Heart left ventricle (tissue), 16 donors: ENCODE measurements at regions not wholly inside any gene's neighbourhood (a gene's known extent, or its start where the extent isn't known, plus 50 kb on each side); places are given as distances from the start of the nearest gene placed in this dataset.

Source experiments
- ATAC-seq, 4 donors: fragments of 200-7000 bp; cut with Tn5 transposase; one replicate each; pipeline ENCODE4 v1.9.1; 2020 to 2022; ENCODE audit warnings: moderate library complexity in 4 of 4, mild to moderate bottlenecking in 3 of 4, moderate number of reproducible peaks in 1 of 4
- DNase-seq, 5 donors: peaks; one replicate each; pipeline ENCODE4 v3.0.0-alpha.2; 2020
- H3K27ac ChIP-seq, 12 donors: fragments of 200-600 bp; sonication (generic) in 4 of 12; one replicate each; pipeline versions ENCODE4 v1.5.0 to v1.8.0; 2016 to 2022; ENCODE audit warnings: mild to moderate bottlenecking in 2 of 12
- H3K27me3 ChIP-seq, 9 donors: fragments of 200-600 bp; sonication (generic) in 2 of 9; one replicate each; pipeline versions ENCODE4 v1.5.1 to v1.8.0; 2016 to 2022; ENCODE audit warnings: mild to moderate bottlenecking in 3 of 9
- H3K36me3 ChIP-seq, 9 donors: fragments of 200-600 bp; sonication (generic) in 2 of 9; one replicate each; pipeline versions ENCODE4 v1.5.0 to v1.8.0; 2018 to 2022; ENCODE audit warnings: mild to moderate bottlenecking in 2 of 9
- H3K4me1 ChIP-seq, 12 donors: fragments of 200-600 bp; sonication (generic) in 4 of 12; one replicate each; pipeline versions ENCODE4 v1.5.0 to v1.8.0; 2016 to 2022; ENCODE audit warnings: mild to moderate bottlenecking in 3 of 12
- H3K4me3 ChIP-seq, 12 donors: fragments of 200-600 bp; sonication (generic) in 4 of 12; one replicate each; pipeline versions ENCODE4 v1.5.0 to v1.8.0; 2017 to 2022; ENCODE audit warnings: mild to moderate bottlenecking in 9 of 12, moderate library complexity in 4 of 12
- H3K9me3 ChIP-seq, 12 donors: fragments of 200-600 bp; sonication (generic) in 4 of 12; one replicate each; pipeline versions ENCODE4 v1.5.0 to v1.8.0; 2016 to 2022; ENCODE audit warnings: mild to moderate bottlenecking in 1 of 12
- POLR2A ChIP-seq, 2 donors: fragments of 450-650 bp; IDR thresholded peaks; one replicate each; pipeline ENCODE4 v1.6.1; 2017; ENCODE audit warnings: antibody characterized with exemption in 2 of 2, mild to moderate bottlenecking in 2 of 2, moderate library complexity in 2 of 2
- WGBS, 4 donors: extraction: QIAGEN DNeasy Blood & Tissue Kit in 2 of 4; methylation state at CpG; one replicate each; pipeline versions ENCODE4 v1.1.5 to v1.1.7; 2013 to 2018; 5-methylcytosine and 5-hydroxymethylcytosine counted together
- intact Hi-C, 10 donors: fragments of 100-400 bp; cut with DNase I; formaldehyde crosslinking; loops; one replicate each; pipeline versions ENCODE4 v1.11.1 to v1.14.2; 2022
- TF ChIP-seq, protein P1 (sequence below), 12 donors: fragments of 200-600 bp; sonication (generic) in 4 of 12; IDR thresholded peaks; one replicate each; pipeline versions ENCODE4 v1.5.0 to v1.8.0; 2018 to 2022; ENCODE audit warnings: antibody characterized with exemption in 12 of 12, mild to moderate bottlenecking in 5 of 12
- donor health status: ischemic (EF 13 %, LVEDD 7.1; RV severe dilation, severe dysfunction).
- donor health status: healthy with polysubstance abuse.
- donor health status: DM: no; HTN: yes; CAD: no.
- donor health status: DM: no; HTN: no; CAD: no.
- donor health status: ischemic (EF 25% LVEDD 6.9; RV normal size, moderate dysfunction).
- donor health status: ischemic (EF 25% LVEDD 5.7; RV mildly dilated, moderate dysfunction).
- donor health status: healthy.
- donor health status: DM: yes; HTN: yes; CAD: no.
- donor health status: ischemic (EF 35%, LVEDD 5.7; RV mildly dilated, moderate dysfunction).
- donor health status: nonischemic (EF 11% LVEDD 7.7; RV severe dilation, severe dysfunction).
- donor health status: DM: yes; HTN: yes; CAD: no.
- donor health status: PGD.
- donor health status: ischemic (EF 29% LVEDD 5.4; RV normal size, mild dysfunction).
- donor health status: nonischemic (EF 23%, LVEDD 6.1; RV moderate dilation, normal function).

DNA sequence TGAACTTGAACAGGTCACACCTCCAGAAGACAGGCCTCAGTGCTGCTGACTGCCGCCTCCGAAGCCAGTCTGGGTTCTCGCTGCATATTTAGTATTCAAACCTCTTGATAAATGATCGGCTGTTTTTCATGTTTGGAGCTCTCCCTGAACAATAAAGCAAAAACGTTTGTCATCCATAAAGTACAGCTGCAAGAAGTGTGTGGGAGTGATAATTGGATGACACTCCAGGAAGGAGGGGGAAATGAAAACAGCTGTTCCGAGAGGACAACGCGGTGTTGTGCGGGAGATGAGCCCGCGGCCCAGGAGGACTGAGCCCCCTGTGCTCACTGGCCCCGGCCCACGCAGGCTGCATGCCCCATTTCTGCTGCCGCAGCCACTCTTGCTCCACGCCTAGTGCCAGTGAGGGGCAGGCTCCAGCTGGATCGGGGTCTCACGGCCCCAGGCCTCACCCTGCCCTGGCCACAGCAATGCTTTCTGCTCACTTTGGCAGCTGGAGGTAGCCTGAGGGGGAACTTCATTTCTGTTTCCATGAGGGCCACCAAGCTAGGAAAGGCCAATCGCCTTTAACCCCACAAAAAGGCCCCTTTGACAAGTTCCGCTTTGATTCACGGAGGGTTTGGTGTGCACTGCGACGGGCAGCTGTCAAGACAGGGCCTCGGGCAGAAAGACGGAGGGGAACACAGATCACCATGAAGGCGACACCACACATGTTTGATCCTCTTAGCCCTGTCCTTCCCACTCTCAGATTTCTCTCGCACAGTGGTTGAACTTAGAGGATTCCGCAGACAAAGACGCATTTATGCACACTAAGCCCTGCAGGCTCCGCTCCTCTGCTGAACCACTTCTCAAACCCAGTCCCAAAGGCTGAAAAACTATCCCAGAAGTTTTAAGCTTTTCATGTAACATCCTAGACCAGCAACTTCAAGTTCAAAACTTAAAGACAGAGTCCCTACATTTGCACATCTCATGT lies 537.6 kb downstream of the EFNB2 start:
- Histone ChIP-seq H3K27ac (no peak overlapping the region), H3K4me1 (no peaks in the 10 kb centered on the region), H3K4me3 (no peak overlapping the region), H3K36me3 (no peaks in the 10 kb centered on the region), H3K27me3 (no peaks in the 10 kb centered on the region), H3K9me3 (peaks cover 0 to 8% (median 0%) of the 10 kb centered on the region in 12 donors)
- TF ChIP-seq, protein P1, sequence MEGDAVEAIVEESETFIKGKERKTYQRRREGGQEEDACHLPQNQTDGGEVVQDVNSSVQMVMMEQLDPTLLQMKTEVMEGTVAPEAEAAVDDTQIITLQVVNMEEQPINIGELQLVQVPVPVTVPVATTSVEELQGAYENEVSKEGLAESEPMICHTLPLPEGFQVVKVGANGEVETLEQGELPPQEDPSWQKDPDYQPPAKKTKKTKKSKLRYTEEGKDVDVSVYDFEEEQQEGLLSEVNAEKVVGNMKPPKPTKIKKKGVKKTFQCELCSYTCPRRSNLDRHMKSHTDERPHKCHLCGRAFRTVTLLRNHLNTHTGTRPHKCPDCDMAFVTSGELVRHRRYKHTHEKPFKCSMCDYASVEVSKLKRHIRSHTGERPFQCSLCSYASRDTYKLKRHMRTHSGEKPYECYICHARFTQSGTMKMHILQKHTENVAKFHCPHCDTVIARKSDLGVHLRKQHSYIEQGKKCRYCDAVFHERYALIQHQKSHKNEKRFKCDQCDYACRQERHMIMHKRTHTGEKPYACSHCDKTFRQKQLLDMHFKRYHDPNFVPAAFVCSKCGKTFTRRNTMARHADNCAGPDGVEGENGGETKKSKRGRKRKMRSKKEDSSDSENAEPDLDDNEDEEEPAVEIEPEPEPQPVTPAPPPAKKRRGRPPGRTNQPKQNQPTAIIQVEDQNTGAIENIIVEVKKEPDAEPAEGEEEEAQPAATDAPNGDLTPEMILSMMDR (IDR thresholded peaks at IDR 0.05): no peak
- no peak for TF ChIP-seq POLR2A (IDR thresholded peaks at IDR 0.05)
- ATAC-seq: peak in 2 of 4 donors; percentile 29 to 43
- no peak for DNase-seq
- intact Hi-C loops: no loop called here
- WGBS, 4 donors: 66 to 69% (median 68%) methylated on average over 23 to 29 of the region's 29 CpGs

DNA sequence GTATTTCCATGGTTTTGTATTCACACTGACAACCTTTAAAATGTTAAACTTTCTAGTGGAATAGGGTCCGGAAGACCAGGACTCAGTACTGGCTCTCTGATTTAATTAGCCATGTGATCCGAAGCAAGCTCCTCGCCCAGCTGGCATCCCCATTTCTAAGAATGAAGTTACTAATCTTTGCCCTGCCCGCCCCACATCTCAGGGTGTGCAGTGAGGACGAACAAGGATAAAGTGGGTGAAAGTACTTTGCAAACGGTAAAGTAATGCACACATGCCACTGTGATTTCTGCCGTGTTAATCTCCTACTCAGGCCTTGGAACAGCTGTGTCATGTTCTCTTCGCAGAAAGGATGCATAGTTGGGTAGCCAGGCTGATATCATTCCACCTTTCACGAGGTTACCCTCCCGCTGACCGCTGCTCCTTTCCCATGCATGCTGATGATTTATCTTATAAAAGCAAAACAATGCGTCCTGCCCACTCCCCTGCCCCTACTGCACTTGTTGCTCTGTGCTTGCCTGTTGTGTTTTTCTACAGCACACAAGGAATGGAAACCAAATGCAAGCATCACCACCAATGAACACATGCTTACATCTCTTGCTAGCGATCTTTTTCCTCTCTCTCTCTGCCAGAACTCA lies 539.0 kb downstream of the EFNB2 start:
- Histone ChIP-seq H3K27ac (no peak overlapping the region), H3K36me3 (no peaks in the 10 kb centered on the region), H3K4me3 (no peak overlapping the region), H3K4me1 (no peaks in the 10 kb centered on the region), H3K27me3 (no peaks in the 10 kb centered on the region), H3K9me3 (peaks cover 0 to 8% (median 0%) of the 10 kb centered on the region in 12 donors)
- TF ChIP-seq POLR2A (IDR thresholded peaks at IDR 0.05): no peak
- TF ChIP-seq, protein P1 (IDR thresholded peaks at IDR 0.05): no peak
- intact Hi-C loops: no loop called here
- DNase-seq (no peak), ATAC-seq (no peak)
- 76 to 91% (median 89%) methylated on average over 13 of the region's 13 CpGs for WGBS, 4 donors

DNA sequence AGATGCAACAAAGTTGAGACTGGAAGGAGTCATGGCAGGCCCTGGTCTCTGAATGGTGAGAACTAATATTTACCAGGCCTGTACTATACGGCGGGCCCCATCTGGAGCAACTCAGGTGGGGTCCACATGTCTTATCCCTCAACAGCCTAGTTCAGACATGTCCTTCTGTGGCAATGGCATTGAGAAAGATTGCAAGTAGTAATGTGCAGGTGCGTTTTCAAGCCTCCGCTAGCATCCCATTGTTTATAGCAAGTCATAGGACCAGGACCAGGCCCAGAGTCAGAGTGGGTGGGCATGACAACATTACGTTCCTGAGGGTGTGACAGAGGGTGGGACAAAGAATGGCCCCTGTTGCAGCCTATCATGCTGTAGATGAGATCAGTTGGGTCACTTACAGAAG lies 541.1 kb downstream of the EFNB2 start:
- DNase-seq (no peak), ATAC-seq (no peak)
- TF ChIP-seq, protein P1 (IDR thresholded peaks at IDR 0.05): no peak
- no peak for TF ChIP-seq POLR2A (IDR thresholded peaks at IDR 0.05)
- no peaks in the 10 kb centered on the region for H3K27me3 ChIP-seq
- H3K9me3 ChIP-seq: no peaks in the 10 kb centered on the region
- H3K36me3 ChIP-seq: no peaks in the 10 kb centered on the region
- WGBS, 4 donors: 92 to 99% (median 96%) methylated on average over 5 of the region's 5 CpGs
- no peak overlapping the region for H3K4me3 ChIP-seq
- no peak overlapping the region for H3K27ac ChIP-seq
- no peaks in the 10 kb centered on the region for H3K4me1 ChIP-seq
- intact Hi-C loops: no loop called here

DNA sequence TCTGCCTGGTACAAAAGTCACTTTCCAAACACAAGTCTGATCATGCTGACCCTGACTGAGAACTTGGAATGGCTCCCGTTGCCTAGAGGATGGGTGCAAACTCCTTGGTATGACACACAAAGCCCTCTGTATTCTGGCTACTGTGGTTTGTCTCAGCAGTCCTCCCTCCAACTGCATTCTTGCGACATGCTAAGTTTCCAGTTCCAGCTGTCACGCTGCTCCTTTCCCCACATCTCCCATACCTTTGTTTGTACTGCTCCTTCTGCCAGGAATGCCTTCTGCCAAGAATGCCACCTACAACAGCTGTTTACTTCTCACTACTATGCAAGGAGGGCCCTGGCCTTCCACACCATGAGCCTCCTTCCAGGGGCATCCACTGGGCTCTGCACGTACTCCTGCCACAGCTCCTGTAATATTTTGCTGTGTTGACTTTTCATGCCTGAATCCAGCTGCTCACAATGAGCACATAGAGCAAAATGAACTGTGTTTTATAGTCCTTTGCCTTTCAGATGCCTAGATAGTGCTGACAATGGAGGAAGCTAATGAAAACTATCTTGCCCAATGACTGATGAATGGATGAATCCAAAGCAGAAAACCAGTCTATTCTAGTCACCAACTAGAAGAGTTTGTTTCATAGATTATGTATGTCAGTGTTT lies 543.7 kb downstream of the EFNB2 start:
- intact Hi-C loops: no loop called here
- TF ChIP-seq POLR2A (IDR thresholded peaks at IDR 0.05): no peak
- TF ChIP-seq, protein P1 (IDR thresholded peaks at IDR 0.05): no peak
- 75 to 81% (median 78%) methylated on average over 4 of the region's 4 CpGs for WGBS, 4 donors
- ATAC-seq (peak in 2 of 4 donors; percentile 45 to 48), DNase-seq (no peak)
- no peaks in the 10 kb centered on the region for H3K36me3 ChIP-seq
- no peak overlapping the region for H3K4me3 ChIP-seq
- H3K27me3 ChIP-seq: no peaks in the 10 kb centered on the region
- no peaks in the 10 kb centered on the region for H3K4me1 ChIP-seq
- no peaks in the 10 kb centered on the region for H3K9me3 ChIP-seq
- no peak overlapping the region for H3K27ac ChIP-seq
